ENCODE measurements at regions not wholly inside any gene's neighbourhood (a gene's known extent, or its start where the extent isn't known, plus 50 kb on each side); places are given as distances from the start of the nearest gene placed in this dataset.

DNA sequence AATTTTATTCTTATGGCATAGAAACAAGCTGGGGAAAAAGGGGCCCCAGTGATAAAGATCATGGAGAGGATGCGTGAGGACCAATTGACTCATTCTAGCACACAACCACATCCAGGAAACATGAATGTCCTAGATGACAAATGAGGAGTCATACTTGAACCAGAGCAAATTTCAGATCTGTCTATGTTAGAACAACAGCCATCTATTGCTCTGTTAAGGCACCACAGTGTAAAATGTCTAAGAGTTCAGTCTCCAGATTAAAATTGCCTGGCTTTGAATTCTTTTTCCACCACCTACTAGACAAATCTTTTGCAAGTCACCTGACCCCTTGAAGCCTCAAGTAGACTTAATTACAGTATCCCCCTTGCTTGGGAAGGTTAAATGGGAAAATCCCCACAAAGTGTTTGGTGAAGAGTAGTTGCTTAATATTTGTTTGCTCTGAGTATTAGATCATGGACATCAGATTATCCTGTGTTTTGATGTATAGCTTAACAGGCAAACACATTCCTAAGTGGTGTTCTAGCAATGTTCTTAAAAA lies 258.7 kb upstream of the TGFBR2 start:
- ChIA-PET POLR2A (no interaction called here), CTCF (no interaction called here)
- TF ChIP-seq, protein P1, sequence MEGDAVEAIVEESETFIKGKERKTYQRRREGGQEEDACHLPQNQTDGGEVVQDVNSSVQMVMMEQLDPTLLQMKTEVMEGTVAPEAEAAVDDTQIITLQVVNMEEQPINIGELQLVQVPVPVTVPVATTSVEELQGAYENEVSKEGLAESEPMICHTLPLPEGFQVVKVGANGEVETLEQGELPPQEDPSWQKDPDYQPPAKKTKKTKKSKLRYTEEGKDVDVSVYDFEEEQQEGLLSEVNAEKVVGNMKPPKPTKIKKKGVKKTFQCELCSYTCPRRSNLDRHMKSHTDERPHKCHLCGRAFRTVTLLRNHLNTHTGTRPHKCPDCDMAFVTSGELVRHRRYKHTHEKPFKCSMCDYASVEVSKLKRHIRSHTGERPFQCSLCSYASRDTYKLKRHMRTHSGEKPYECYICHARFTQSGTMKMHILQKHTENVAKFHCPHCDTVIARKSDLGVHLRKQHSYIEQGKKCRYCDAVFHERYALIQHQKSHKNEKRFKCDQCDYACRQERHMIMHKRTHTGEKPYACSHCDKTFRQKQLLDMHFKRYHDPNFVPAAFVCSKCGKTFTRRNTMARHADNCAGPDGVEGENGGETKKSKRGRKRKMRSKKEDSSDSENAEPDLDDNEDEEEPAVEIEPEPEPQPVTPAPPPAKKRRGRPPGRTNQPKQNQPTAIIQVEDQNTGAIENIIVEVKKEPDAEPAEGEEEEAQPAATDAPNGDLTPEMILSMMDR (IDR thresholded peaks at IDR 0.05; ENCODE audit: control extremely low read depth, extremely low read depth, low read depth, missing control alignments): no peak

GRCh38 chr3:30349507-30349906 lies 256.9 kb upstream of the TGFBR2 start:
- ChIA-PET CTCF (no interaction called here), POLR2A (interaction anchor here (0.6 kb wide), 1 partner anchor 14 kb away, joined by 5 read pairs; no protein-coding TSS in a partner anchor)
- DNase-seq (ENCODE audit: extremely low spot score): no peak
- TF ChIP-seq, protein P1 (IDR thresholded peaks at IDR 0.05; ENCODE audit: control extremely low read depth, extremely low read depth, low read depth, missing control alignments): no peak

More for the DNA sequence above, 258.7 kb upstream of the TGFBR2 start:
- no peak for DNase-seq (ENCODE audit: extremely low spot score)

- no peak for DNase-seq (ENCODE audit: extremely low spot score)
- TF ChIP-seq, protein P1 (IDR thresholded peaks at IDR 0.05; ENCODE audit: control extremely low read depth, extremely low read depth, low read depth, missing control alignments): no peak
- ChIA-PET CTCF (no interaction called here), POLR2A (interaction anchor here (0.6 kb wide), 1 partner anchor 14 kb away, joined by 5 read pairs; no protein-coding TSS in a partner anchor)
Observed at GRCh38 chr3:30350011-30350410, 256.4 kb upstream of the TGFBR2 start.

GRCh38 chr3:30350901-30351300 lies 255.5 kb upstream of the TGFBR2 start:
- DNase-seq (ENCODE audit: extremely low spot score): no peak
- CTCF ChIA-PET: no interaction called here
- TF ChIP-seq, protein P1 (IDR thresholded peaks at IDR 0.05; ENCODE audit: control extremely low read depth, extremely low read depth, low read depth, missing control alignments): no peak
- POLR2A ChIA-PET: no interaction called here

DNA sequence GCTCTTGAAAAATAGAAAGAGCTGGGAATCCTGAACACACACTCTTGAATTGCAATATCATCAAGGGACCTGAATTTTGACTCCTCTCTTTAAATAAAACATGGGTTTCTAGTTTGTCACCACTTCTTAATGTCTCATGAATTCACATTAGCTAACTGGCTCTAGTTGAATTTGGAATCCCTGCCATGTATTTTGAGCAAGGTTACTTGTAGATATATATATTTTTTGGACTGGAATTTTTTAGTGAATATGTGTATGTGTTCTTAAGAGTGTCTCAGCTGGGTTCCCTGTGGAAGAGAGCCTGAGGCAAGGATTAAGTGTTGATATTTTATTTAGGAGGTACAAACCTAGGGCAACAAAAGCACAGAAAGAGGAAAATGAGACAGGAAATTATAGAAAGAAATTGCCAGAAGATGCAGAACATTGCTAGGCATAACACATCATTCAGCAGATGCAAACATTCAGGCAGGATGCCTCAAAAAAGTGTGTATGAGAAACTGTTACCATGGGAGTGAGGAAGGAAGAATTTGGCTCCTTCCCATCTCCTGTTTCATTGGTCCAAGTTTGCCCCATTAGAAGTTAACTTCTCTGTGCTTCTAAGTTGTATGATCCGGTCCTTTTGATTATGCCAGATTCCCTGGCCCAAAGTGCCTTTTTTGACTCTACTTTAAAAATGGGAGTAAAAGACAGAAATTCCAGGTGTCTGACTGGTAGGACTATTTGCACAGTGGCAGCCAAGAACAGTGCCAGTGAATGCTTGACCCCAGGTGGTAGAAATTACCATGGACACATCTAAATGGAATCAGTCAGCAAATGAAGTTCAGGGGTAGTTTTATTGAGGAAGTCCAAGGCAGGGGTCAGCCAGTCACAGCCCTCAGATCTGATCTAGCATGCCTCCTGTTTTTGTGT lies 253.7 kb upstream of the TGFBR2 start:
- DNase-seq (ENCODE audit: extremely low spot score): no peak
- TF ChIP-seq, protein P1 (IDR thresholded peaks at IDR 0.05; ENCODE audit: control extremely low read depth, extremely low read depth, low read depth, missing control alignments): no peak
- CTCF ChIA-PET: no interaction called here
- POLR2A ChIA-PET: no interaction called here

GRCh38 chr3:30353711-30354467 lies 252.5 kb upstream of the TGFBR2 start:
- ChIA-PET POLR2A (no interaction called here), CTCF (interaction anchor here (1.1 kb wide), 1 partner anchor 13 kb away, joined by 3 read pairs; no protein-coding TSS in a partner anchor)
- TF ChIP-seq, protein P1 (IDR thresholded peaks at IDR 0.05; ENCODE audit: control extremely low read depth, extremely low read depth, low read depth, missing control alignments): no peak
- no peak for DNase-seq (ENCODE audit: extremely low spot score)

All from GM10248 (cell line).